Cardiac muscle cell (in vitro differentiated cells and primary cell): ENCODE measurements at regions not wholly inside any gene's neighbourhood (a gene's known extent, or its start where the extent isn't known, plus 50 kb on each side); places are given as distances from the start of the nearest gene placed in this dataset.

Experiments
- DNase-seq, 2 donors: peaks; one replicate each; pipeline versions ENCODE4 v3.0.0 to v3.0.0-alpha.2; 2010 to 2017; ENCODE audit warnings: low read depth in 1 of 2, low spot score in 1 of 2
- H3K27ac ChIP-seq: fragments of 200-600 bp; sonication (generic); 2 replicates; pipeline ENCODE4 v1.5.1; 2016
- H3K27me3 ChIP-seq: fragments of 200-600 bp; sonication (generic); 2 replicates; pipeline ENCODE4 v1.6.0; 2016; ENCODE audit warnings: control low read depth
- H3K36me3 ChIP-seq: fragments of 200-600 bp; sonication (generic); 2 replicates; pipeline ENCODE4 v1.5.1; 2016; ENCODE audit warnings: control low read depth
- H3K4me1 ChIP-seq: fragments of 200-600 bp; sonication (generic); 2 replicates; pipeline ENCODE4 v1.8.1; 2017; ENCODE audit warnings: low read depth, mild to moderate bottlenecking, mixed run types
- H3K4me3 ChIP-seq: fragments of 200-600 bp; sonication (generic); 2 replicates; pipeline ENCODE4 v1.5.1; 2016; ENCODE audit warnings: mild to moderate bottlenecking
- H3K9me3 ChIP-seq: fragments of 200-600 bp; sonication (generic); 2 replicates; pipeline ENCODE4 v1.5.1; 2017; ENCODE audit warnings: low read depth, mild to moderate bottlenecking, control low read depth
- CTCF ChIP-seq: IDR thresholded peaks from 2 replicates; pipeline ENCODE4 v1.5.1; 2012; ENCODE audit warnings: low read depth, mild to moderate bottlenecking, low read length

GRCh38 chr18:78620326-78620725, 359.3 kb upstream of the SALL3 start:
- H3K27me3 ChIP-seq = no peaks in the 10 kb centered on the region
- DNase-seq = no peak
- no peak for TF ChIP-seq CTCF
- H3K27ac ChIP-seq = no peak overlapping the region
- no peaks in the 10 kb centered on the region for H3K36me3 ChIP-seq
- H3K4me1 ChIP-seq = no peaks in the 10 kb centered on the region
- H3K9me3 ChIP-seq = no peaks in the 10 kb centered on the region
- no peak overlapping the region for H3K4me3 ChIP-seq

GRCh38 chr18:78621141-78621755, 358.4 kb upstream of the SALL3 start:
- Histone ChIP-seq H3K27ac (no peak overlapping the region), H3K27me3 (no peaks in the 10 kb centered on the region), H3K9me3 (no peaks in the 10 kb centered on the region), H3K36me3 (no peaks in the 10 kb centered on the region), H3K4me1 (no peaks in the 10 kb centered on the region), H3K4me3 (no peak overlapping the region)
- TF ChIP-seq CTCF = no peak
- DNase-seq = no peak

GRCh38 chr18:78622251-78622906, 357.2 kb upstream of the SALL3 start:
- Histone ChIP-seq H3K9me3 (no peaks in the 10 kb centered on the region), H3K27ac (no peak overlapping the region), H3K4me3 (no peak overlapping the region), H3K27me3 (no peaks in the 10 kb centered on the region), H3K4me1 (no peaks in the 10 kb centered on the region), H3K36me3 (no peaks in the 10 kb centered on the region)
- DNase-seq = no peak
- no peak for TF ChIP-seq CTCF

GRCh38 chr18:78622907-78623541, 356.6 kb upstream of the SALL3 start:
- H3K9me3 ChIP-seq = no peaks in the 10 kb centered on the region
- DNase-seq = no peak
- H3K4me1 ChIP-seq = no peaks in the 10 kb centered on the region
- TF ChIP-seq CTCF = no peak
- no peak overlapping the region for H3K4me3 ChIP-seq
- H3K27me3 ChIP-seq = no peaks in the 10 kb centered on the region
- H3K27ac ChIP-seq = no peak overlapping the region
- no peaks in the 10 kb centered on the region for H3K36me3 ChIP-seq

GRCh38 chr18:78624646-78625279, 354.9 kb upstream of the SALL3 start:
- Histone ChIP-seq H3K27ac (no peak overlapping the region), H3K9me3 (no peaks in the 10 kb centered on the region), H3K36me3 (no peaks in the 10 kb centered on the region), H3K4me1 (no peaks in the 10 kb centered on the region), H3K27me3 (no peaks in the 10 kb centered on the region), H3K4me3 (no peak overlapping the region)
- DNase-seq = no peak
- no peak for TF ChIP-seq CTCF
